ENCODE measurements at regions not wholly inside any gene's neighbourhood (a gene's known extent, or its start where the extent isn't known, plus 50 kb on each side); places are given as distances from the start of the nearest gene placed in this dataset.

GRCh38 chr7:37592366-37592765 lies 91.2 kb upstream of the GPR141 start:
- ATAC-seq (ENCODE audit: insufficient read depth, low FRiP score) = no peak
- TF ChIP-seq CTCF (IDR thresholded peaks at IDR 0.05; ENCODE audit: control extremely low read depth, extremely low read depth) = no peak
- WGBS, 2 donors = 86 to 91% methylated on average over 2 of the region's 2 CpGs

GRCh38 chr7:37594602-37595001 lies 89.0 kb upstream of the GPR141 start:
- ATAC-seq (ENCODE audit: insufficient read depth, low FRiP score) (no peak), DNase-seq (no peak)
- WGBS, 2 donors = 92 to 93% methylated on average over 1 of the region's 1 CpG
- Histone ChIP-seq H3K9me3 (ENCODE audit: control insufficient read depth in 4 of 4, insufficient read depth in 3 of 4, low read length in 3 of 4) (peaks cover 0 to 8% (median 3%) of the 10 kb centered on the region in 4 donors), H3K4me3 (no peak overlapping the region), H3K27me3 (ENCODE audit: control insufficient read depth in 3 of 3, insufficient read depth in 3 of 3, low read length in 2 of 3) (no peaks in the 10 kb centered on the region), H3K9ac (ENCODE audit: insufficient read depth in 1 of 2, low read length in 2 of 2) (no peak overlapping the region), H3K4me1 (ENCODE audit: control insufficient read depth in 5 of 5, insufficient read depth in 5 of 5, low read length in 5 of 5) (no peaks in the 10 kb centered on the region), H3K36me3 (ENCODE audit: control insufficient read depth in 4 of 4, insufficient read depth in 4 of 4, low read length in 4 of 4) (no peaks in the 10 kb centered on the region), H3K27ac (ENCODE audit: low read depth in 1 of 2, low read length in 1 of 2) (no peak overlapping the region)
- no peak for TF ChIP-seq CTCF (IDR thresholded peaks at IDR 0.05; ENCODE audit: control extremely low read depth, extremely low read depth)

More at GRCh38 chr7:37592366-37592765, 91.2 kb upstream of the GPR141 start:
- Histone ChIP-seq H3K27me3 (ENCODE audit: control insufficient read depth in 3 of 3, insufficient read depth in 3 of 3, low read length in 2 of 3) (no peaks in the 10 kb centered on the region), H3K36me3 (ENCODE audit: control insufficient read depth in 4 of 4, insufficient read depth in 4 of 4, low read length in 4 of 4) (no peaks in the 10 kb centered on the region), H3K4me3 (no peak overlapping the region), H3K27ac (ENCODE audit: low read depth in 1 of 2, low read length in 1 of 2) (no peak overlapping the region), H3K4me1 (ENCODE audit: control insufficient read depth in 5 of 5, insufficient read depth in 5 of 5, low read length in 5 of 5) (no peaks in the 10 kb centered on the region), H3K9ac (ENCODE audit: insufficient read depth in 1 of 2, low read length in 2 of 2) (no peak overlapping the region), H3K9me3 (ENCODE audit: control insufficient read depth in 4 of 4, insufficient read depth in 3 of 4, low read length in 3 of 4) (peaks cover 0 to 8% (median 3%) of the 10 kb centered on the region in 4 donors)
- DNase-seq = no peak

GRCh38 chr7:37598824-37599223 lies 84.7 kb upstream of the GPR141 start:
- Histone ChIP-seq H3K9me3 (ENCODE audit: control insufficient read depth in 4 of 4, insufficient read depth in 3 of 4, low read length in 3 of 4) (peaks cover 0 to 5% (median 2%) of the 10 kb centered on the region in 4 donors), H3K9ac (ENCODE audit: insufficient read depth in 1 of 2, low read length in 2 of 2) (no peak overlapping the region), H3K4me1 (ENCODE audit: control insufficient read depth in 5 of 5, insufficient read depth in 5 of 5, low read length in 5 of 5) (peaks cover 0 to 2% (median 0%) of the 10 kb centered on the region in 5 donors), H3K4me3 (no peak overlapping the region), H3K27ac (ENCODE audit: low read depth in 1 of 2, low read length in 1 of 2) (no peak overlapping the region), H3K36me3 (ENCODE audit: control insufficient read depth in 4 of 4, insufficient read depth in 4 of 4, low read length in 4 of 4) (no peaks in the 10 kb centered on the region), H3K27me3 (ENCODE audit: control insufficient read depth in 3 of 3, insufficient read depth in 3 of 3, low read length in 2 of 3) (no peaks in the 10 kb centered on the region)
- no peak for TF ChIP-seq CTCF (IDR thresholded peaks at IDR 0.05; ENCODE audit: control extremely low read depth, extremely low read depth)
- ATAC-seq (ENCODE audit: insufficient read depth, low FRiP score) = no peak
- peak in 2 of 3 donors; percentile 25 to 40 for DNase-seq
- WGBS, 2 donors = 23 to 25% methylated on average over 2 of the region's 2 CpGs

GRCh38 chr7:37601321-37601720 lies 82.2 kb upstream of the GPR141 start:
- 91 to 93% methylated on average over 6 of the region's 6 CpGs for WGBS, 2 donors
- DNase-seq (no peak), ATAC-seq (ENCODE audit: insufficient read depth, low FRiP score) (no peak)
- Histone ChIP-seq H3K27me3 (ENCODE audit: control insufficient read depth in 3 of 3, insufficient read depth in 3 of 3, low read length in 2 of 3) (no peaks in the 10 kb centered on the region), H3K9ac (ENCODE audit: insufficient read depth in 1 of 2, low read length in 2 of 2) (no peak overlapping the region), H3K4me3 (no peak overlapping the region), H3K4me1 (ENCODE audit: control insufficient read depth in 5 of 5, insufficient read depth in 5 of 5, low read length in 5 of 5) (peaks cover 0 to 2% (median 0%) of the 10 kb centered on the region in 5 donors), H3K36me3 (ENCODE audit: control insufficient read depth in 4 of 4, insufficient read depth in 4 of 4, low read length in 4 of 4) (no peaks in the 10 kb centered on the region), H3K27ac (ENCODE audit: low read depth in 1 of 2, low read length in 1 of 2) (no peak overlapping the region), H3K9me3 (ENCODE audit: control insufficient read depth in 4 of 4, insufficient read depth in 3 of 4, low read length in 3 of 4) (peaks cover 0 to 2% (median 0%) of the 10 kb centered on the region in 4 donors)
- no peak for TF ChIP-seq CTCF (IDR thresholded peaks at IDR 0.05; ENCODE audit: control extremely low read depth, extremely low read depth)
